Caco-2 (cell line): ENCODE measurements at regions not wholly inside any gene's neighbourhood (a gene's known extent, or its start where the extent isn't known, plus 50 kb on each side); places are given as distances from the start of the nearest gene placed in this dataset.

ENCODE experiments used
- BruUV-seq: library from RNA; stranded (reverse); fragments of 400-500 nt; replicated peaks from 2 replicates; lab custom pipeline; 2021; lab: Mats Ljungman, UMichigan
- CTCF ChIA-PET: fragments of 300-600 bp; sonication (Branson Sonifier 250); formaldehyde crosslinking; loops from one replicate; lab custom pipeline; 2022; ENCODE audit warnings: antibody characterized with exemption; lab: Charles Lee
- POLR2A ChIA-PET: fragments of 300-600 bp; sonication (Branson Sonifier 250); formaldehyde crosslinking; loops from one replicate; lab custom pipeline; 2022; ENCODE audit warnings: antibody characterized with exemption; lab: Charles Lee
- DNase-seq, 2 experiments: peaks; one replicate each; pipeline versions ENCODE4 v3.0.0 to v3.0.0-alpha.2; 2020 to 2022
- H3K27me3 ChIP-seq: replicated peaks from 2 replicates; pipeline ENCODE4 v1.6.0; 2011; ENCODE audit warnings: low read length; ENCODE audit not compliant: control insufficient read depth, insufficient read depth
- H3K36me3 ChIP-seq: 2 replicates; pipeline ENCODE4 v1.5.1; 2011; ENCODE audit warnings: low read length; ENCODE audit not compliant: control insufficient read depth, insufficient read depth
- H3K4me1 ChIP-seq: fragments of 250-450 bp; sonication (Bioruptor Pico); 2 replicates; pipeline ENCODE4 v1.5.1; 2020; ENCODE audit warnings: mild to moderate bottlenecking
- H3K4me3 ChIP-seq: 2 replicates; pipeline ENCODE4 v1.5.1; 2011; ENCODE audit warnings: low read depth, mild to moderate bottlenecking, control low read depth, low read length
- H3K9me3 ChIP-seq: fragments of 250-450 bp; sonication (Bioruptor Pico); 2 replicates; pipeline ENCODE4 v1.5.1; 2020; ENCODE audit warnings: mild to moderate bottlenecking, moderate library complexity
- H3K27ac Mint-ChIP-seq: one replicate; pipeline ENCODE4 v1.8.0; 2022; ENCODE audit warnings: mixed read lengths; ENCODE audit not compliant: unreplicated experiment
- H3K27me3 Mint-ChIP-seq: one replicate; pipeline ENCODE4 v1.8.0; 2022; ENCODE audit warnings: mixed read lengths; ENCODE audit not compliant: insufficient read depth, unreplicated experiment
- H3K36me3 Mint-ChIP-seq: one replicate; pipeline ENCODE4 v1.8.0; 2022; ENCODE audit warnings: mild to moderate bottlenecking, mixed read lengths; ENCODE audit not compliant: insufficient read depth, unreplicated experiment
- H3K4me1 Mint-ChIP-seq: one replicate; pipeline ENCODE4 v1.8.0; 2022; ENCODE audit warnings: low read depth, mixed read lengths; ENCODE audit not compliant: unreplicated experiment
- H3K4me3 Mint-ChIP-seq: one replicate; pipeline ENCODE4 v1.8.0; 2022; ENCODE audit warnings: mild to moderate bottlenecking, moderate library complexity, mixed read lengths; ENCODE audit not compliant: unreplicated experiment
- H3K9me3 Mint-ChIP-seq: one replicate; pipeline ENCODE4 v1.8.0; 2022; ENCODE audit warnings: mixed read lengths; ENCODE audit not compliant: unreplicated experiment
- intact Hi-C: fragments of 100-400 bp; cut with micrococcal nuclease; formaldehyde crosslinking; loops from one replicate; pipeline ENCODE4 v1.10.0; 2022; ENCODE audit not compliant: unreplicated experiment
- TF ChIP-seq, protein P1 (sequence below), 2 experiments: fragments of 200-600 bp in 1 of 2; IDR thresholded peaks; 1 replicate in 1 of 2; 2 replicates in 1 of 2; pipeline versions ENCODE4 v1.5.1 to v1.8.0; 2011 to 2022; ENCODE audit warnings: antibody characterized with exemption in 1 of 2, control low read depth in 1 of 2, inconsistent platforms in 1 of 2, low read depth in 1 of 2, low read length in 1 of 2, mild to moderate bottlenecking in 1 of 2, moderate library complexity in 1 of 2; ENCODE audit not compliant: insufficient read depth in 1 of 2, severe bottlenecking in 1 of 2, unreplicated experiment in 1 of 2

DNA sequence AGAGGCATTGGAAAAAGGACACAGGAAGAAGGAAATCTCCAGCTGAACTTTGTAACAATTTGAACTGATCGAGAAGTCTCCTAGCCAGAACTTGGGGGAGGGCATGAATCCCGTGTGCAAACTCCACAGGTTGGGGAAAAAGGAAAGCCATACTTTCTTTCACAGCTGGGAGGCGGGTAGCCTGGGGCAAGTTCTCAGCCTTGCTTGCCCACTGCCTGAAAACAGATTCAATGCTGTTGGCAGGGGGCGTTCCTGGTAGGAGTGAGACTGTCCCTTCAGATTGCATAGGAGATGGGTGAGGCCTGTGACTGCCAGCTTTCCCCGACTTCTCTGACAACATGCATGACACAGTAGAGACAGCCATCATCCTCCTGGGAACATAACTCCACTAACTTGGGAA is 289.1 kb upstream of the PHF14 start:
- no peak overlapping the region for H3K4me3 Mint-ChIP-seq
- no TSS peak for BruUV-seq
- no peaks in the 10 kb centered on the region for H3K27me3 ChIP-seq
- DNase-seq: no peak
- H3K36me3 ChIP-seq: no peaks in the 10 kb centered on the region
- H3K9me3 Mint-ChIP-seq: no peaks in the 10 kb centered on the region
- H3K4me1 Mint-ChIP-seq: no peaks in the 10 kb centered on the region
- ChIA-PET POLR2A (no interaction called here), CTCF (no interaction called here)
- H3K27me3 Mint-ChIP-seq: peaks cover 6% of the 10 kb centered on the region
- no peaks in the 10 kb centered on the region for H3K4me1 ChIP-seq
- no peaks in the 10 kb centered on the region for H3K9me3 ChIP-seq
- H3K4me3 ChIP-seq: no peak overlapping the region
- intact Hi-C loops: no loop called here
- H3K36me3 Mint-ChIP-seq: no peaks in the 10 kb centered on the region
- no peak overlapping the region for H3K27ac Mint-ChIP-seq
- TF ChIP-seq, protein P1, sequence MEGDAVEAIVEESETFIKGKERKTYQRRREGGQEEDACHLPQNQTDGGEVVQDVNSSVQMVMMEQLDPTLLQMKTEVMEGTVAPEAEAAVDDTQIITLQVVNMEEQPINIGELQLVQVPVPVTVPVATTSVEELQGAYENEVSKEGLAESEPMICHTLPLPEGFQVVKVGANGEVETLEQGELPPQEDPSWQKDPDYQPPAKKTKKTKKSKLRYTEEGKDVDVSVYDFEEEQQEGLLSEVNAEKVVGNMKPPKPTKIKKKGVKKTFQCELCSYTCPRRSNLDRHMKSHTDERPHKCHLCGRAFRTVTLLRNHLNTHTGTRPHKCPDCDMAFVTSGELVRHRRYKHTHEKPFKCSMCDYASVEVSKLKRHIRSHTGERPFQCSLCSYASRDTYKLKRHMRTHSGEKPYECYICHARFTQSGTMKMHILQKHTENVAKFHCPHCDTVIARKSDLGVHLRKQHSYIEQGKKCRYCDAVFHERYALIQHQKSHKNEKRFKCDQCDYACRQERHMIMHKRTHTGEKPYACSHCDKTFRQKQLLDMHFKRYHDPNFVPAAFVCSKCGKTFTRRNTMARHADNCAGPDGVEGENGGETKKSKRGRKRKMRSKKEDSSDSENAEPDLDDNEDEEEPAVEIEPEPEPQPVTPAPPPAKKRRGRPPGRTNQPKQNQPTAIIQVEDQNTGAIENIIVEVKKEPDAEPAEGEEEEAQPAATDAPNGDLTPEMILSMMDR (IDR thresholded peaks at IDR 0.05; ENCODE audit: insufficient read depth in 1 of 2, low read depth in 1 of 2, low read length in 1 of 2, severe bottlenecking in 1 of 2, unreplicated experiment in 1 of 2): no peak

DNA sequence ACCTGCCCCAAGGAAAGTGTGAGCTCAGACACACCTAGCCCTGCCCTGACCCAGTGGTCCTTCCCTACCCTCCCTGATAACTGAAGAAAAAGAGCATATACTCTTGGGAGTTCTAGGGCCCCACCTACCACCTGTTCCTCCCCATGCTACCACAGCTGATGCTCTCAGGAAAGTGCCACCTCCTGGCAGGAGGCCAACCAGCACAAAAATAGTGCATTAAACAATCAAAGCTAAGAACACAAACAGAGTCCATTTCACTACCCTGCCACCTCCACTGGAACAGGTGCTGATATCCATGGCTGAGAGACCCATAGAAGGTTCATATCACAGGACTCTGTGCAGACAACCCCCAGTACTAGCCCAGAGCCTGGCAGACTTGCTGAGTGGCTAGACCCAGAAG is 288.6 kb upstream of the PHF14 start:
- H3K9me3 ChIP-seq: no peaks in the 10 kb centered on the region
- no peak for DNase-seq
- H3K4me1 ChIP-seq: no peaks in the 10 kb centered on the region
- Mint-ChIP-seq H3K27me3 (peaks cover 6% of the 10 kb centered on the region), H3K36me3 (no peaks in the 10 kb centered on the region), H3K4me3 (no peak overlapping the region), H3K4me1 (no peaks in the 10 kb centered on the region), H3K9me3 (no peaks in the 10 kb centered on the region), H3K27ac (no peak overlapping the region)
- no peaks in the 10 kb centered on the region for H3K27me3 ChIP-seq
- ChIA-PET CTCF (no interaction called here), POLR2A (no interaction called here)
- no peaks in the 10 kb centered on the region for H3K36me3 ChIP-seq
- TF ChIP-seq, protein P1 (IDR thresholded peaks at IDR 0.05; ENCODE audit: insufficient read depth in 1 of 2, low read depth in 1 of 2, low read length in 1 of 2, severe bottlenecking in 1 of 2, unreplicated experiment in 1 of 2): no peak
- H3K4me3 ChIP-seq: no peak overlapping the region
- intact Hi-C loops: no loop called here
- BruUV-seq: no TSS peak

DNA sequence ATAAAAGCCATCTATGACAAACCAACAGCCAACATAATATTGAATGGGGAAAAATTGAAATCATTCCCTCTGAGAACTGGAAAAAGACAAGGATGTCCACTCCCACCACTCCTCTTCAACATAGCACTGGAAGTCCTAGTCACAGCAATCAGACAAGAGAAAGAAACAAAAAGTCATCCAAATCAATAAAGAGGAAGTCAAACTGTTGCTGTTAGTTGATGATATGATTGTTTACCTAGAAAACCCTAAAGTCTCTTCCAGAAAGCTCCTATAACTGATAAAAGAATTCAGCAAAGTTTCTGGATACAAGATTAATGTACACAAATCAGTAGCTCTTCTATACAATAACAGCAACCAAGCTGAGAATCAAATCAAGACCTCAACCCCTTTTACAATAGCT is 285.1 kb upstream of the PHF14 start:
- Mint-ChIP-seq H3K27me3 (peaks cover 8% of the 10 kb centered on the region), H3K9me3 (no peaks in the 10 kb centered on the region), H3K4me1 (no peaks in the 10 kb centered on the region), H3K4me3 (no peak overlapping the region), H3K27ac (no peak overlapping the region), H3K36me3 (no peaks in the 10 kb centered on the region)
- DNase-seq: no peak
- Histone ChIP-seq H3K36me3 (no peaks in the 10 kb centered on the region), H3K4me1 (no peaks in the 10 kb centered on the region), H3K27me3 (no peaks in the 10 kb centered on the region), H3K9me3 (no peaks in the 10 kb centered on the region), H3K4me3 (no peak overlapping the region)
- TF ChIP-seq, protein P1 (IDR thresholded peaks at IDR 0.05; ENCODE audit: insufficient read depth in 1 of 2, low read depth in 1 of 2, low read length in 1 of 2, severe bottlenecking in 1 of 2, unreplicated experiment in 1 of 2): no peak
- intact Hi-C loops: no loop called here
- CTCF ChIA-PET: no interaction called here
- POLR2A ChIA-PET: no interaction called here
- BruUV-seq: no TSS peak
